ENCODE measurements at regions not wholly inside any gene's neighbourhood (a gene's known extent, or its start where the extent isn't known, plus 50 kb on each side); places are given as distances from the start of the nearest gene placed in this dataset.
A peak's percentile ranks its signal among the peaks of the same experiment; 100 is the strongest.

DNA sequence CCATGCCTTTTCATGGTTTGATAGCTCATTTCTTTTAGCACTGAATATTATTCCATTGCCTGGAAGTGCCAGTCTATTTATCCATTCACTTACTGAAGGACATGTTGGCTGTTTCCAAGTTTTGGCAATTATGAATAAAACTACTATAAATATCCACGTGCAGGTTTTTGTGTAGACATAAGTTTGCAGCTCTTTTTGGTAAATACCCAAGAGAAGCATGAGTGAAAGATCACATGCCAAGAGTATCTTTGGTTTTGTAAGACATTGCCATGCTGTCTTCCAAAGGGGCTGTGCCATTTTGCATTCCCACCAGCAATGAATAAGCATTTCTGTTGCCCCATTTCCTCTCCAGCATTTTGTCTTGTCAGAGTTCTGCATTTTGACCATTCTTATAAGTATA is 120.9 kb downstream of the MANEA start:
- no peak overlapping the region for H3K14ac ChIP-seq (ENCODE audit: low read length)
- no CpG with 5 or more reads among the region's 1 CpG for WGBS, 2 donors (ENCODE audit: extremely low coverage in 2 of 2, insufficient read length in 2 of 2, insufficient replicate concordance in 1 of 2)
- no peak overlapping the region for H4K8ac ChIP-seq (ENCODE audit: low read depth, low read length)

DNA sequence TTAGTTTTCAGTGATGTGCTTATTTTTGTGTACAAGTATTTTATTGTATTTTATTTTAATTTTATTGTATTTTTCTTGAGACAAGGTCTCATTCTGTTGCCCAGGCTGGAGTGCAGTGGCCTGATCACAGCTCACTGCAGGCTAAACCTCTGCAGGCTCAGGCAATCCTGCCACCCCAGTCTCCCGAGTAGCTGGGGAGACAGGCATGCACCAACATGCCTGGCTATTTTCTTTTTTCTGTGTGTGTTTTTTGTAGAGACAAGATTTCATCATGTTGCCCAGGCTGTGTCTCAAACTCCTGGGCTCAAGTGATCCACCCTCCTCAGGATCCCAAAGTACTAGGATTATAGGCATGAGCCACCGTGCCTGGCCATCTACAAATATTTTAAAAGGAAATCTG is 146.3 kb downstream of the MANEA start:
- no peak overlapping the region for H3K14ac ChIP-seq (ENCODE audit: low read length)

More for the DNA sequence above, 120.9 kb downstream of the MANEA start:
- Histone ChIP-seq H2AFZ (ENCODE audit: low read length) (no peak overlapping the region), H3K4me3 (ENCODE audit: low read length in 2 of 2) (no peak overlapping the region), H3K36me3 (replicated peaks in 1 of 2; ENCODE audit: control insufficient read depth in 2 of 2, insufficient read depth in 2 of 2, low read length in 2 of 2) (no peaks in the 10 kb centered on the region), H3K4ac (ENCODE audit: low read length) (no peak overlapping the region), H3K79me1 (ENCODE audit: low read depth, low read length) (no peaks in the 10 kb centered on the region), H2BK15ac (ENCODE audit: low read length) (no peak overlapping the region), H3K18ac (ENCODE audit: low read length) (no peak overlapping the region), H3K4me1 (ENCODE audit: control insufficient read depth in 2 of 2, insufficient read depth in 1 of 2, low read depth in 1 of 2, low read length in 2 of 2) (no peaks in the 10 kb centered on the region), H3K9me3 (replicated peaks in 1 of 2; ENCODE audit: control insufficient read depth in 2 of 2, insufficient read depth in 1 of 2, low read depth in 1 of 2, low read length in 2 of 2) (no peaks in the 10 kb centered on the region), H2BK120ac (ENCODE audit: low read depth, low read length) (no peak overlapping the region), H3K27ac (replicated peaks; ENCODE audit: low read length) (no peak overlapping the region), H3K9ac (ENCODE audit: low read depth, low read length, poor library complexity) (no peak overlapping the region), H3K4me2 (ENCODE audit: insufficient read depth, low read length, poor library complexity, severe bottlenecking) (no peak overlapping the region), H2BK5ac (ENCODE audit: low read length) (no peak overlapping the region), H3K27me3 (ENCODE audit: control insufficient read depth in 3 of 3, insufficient read depth in 3 of 3, low read depth in 1 of 3, low read length in 3 of 3) (no peaks in the 10 kb centered on the region), H3K23ac (ENCODE audit: low read depth, low read length, poor library complexity) (no peak overlapping the region), H2AK5ac (ENCODE audit: low read depth, low read length) (no peak overlapping the region), H2BK12ac (ENCODE audit: low read length) (no peak overlapping the region), H4K91ac (ENCODE audit: low read depth, low read length, poor library complexity) (no peak overlapping the region)
- DNase-seq (ENCODE audit: low spot score), result no peak

DNA sequence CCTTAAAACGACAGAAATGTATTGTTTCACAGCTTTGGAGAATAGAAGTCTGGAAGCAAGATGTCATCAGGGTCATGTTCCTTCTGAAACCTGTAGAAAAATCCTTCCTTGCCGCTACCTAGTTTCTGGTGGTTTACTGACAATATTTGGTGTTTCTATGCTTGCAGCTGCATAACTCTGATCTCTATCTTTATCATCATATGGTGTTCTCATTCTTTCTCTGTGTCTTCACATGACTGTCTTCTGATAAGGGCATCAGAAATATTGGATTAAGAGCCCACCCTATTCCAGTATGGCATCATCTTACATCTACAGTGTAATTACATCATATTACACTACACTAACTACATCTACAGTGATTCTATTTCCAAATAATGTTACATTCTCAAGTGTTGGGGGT is 148.0 kb downstream of the MANEA start:
- no CpG with 5 or more reads among the region's 2 CpGs for WGBS, 2 donors (ENCODE audit: extremely low coverage in 2 of 2, insufficient read length in 2 of 2, insufficient replicate concordance in 1 of 2)
- Histone ChIP-seq H4K91ac (ENCODE audit: low read depth, low read length, poor library complexity) (no peak overlapping the region), H2AK5ac (ENCODE audit: low read depth, low read length) (no peak overlapping the region), H2BK5ac (ENCODE audit: low read length) (no peak overlapping the region), H3K4me2 (ENCODE audit: insufficient read depth, low read length, poor library complexity, severe bottlenecking) (no peak overlapping the region), H2BK12ac (ENCODE audit: low read length) (no peak overlapping the region), H3K36me3 (replicated peaks in 1 of 2; ENCODE audit: control insufficient read depth in 2 of 2, insufficient read depth in 2 of 2, low read length in 2 of 2) (no peaks in the 10 kb centered on the region), H4K8ac (ENCODE audit: low read depth, low read length) (no peak overlapping the region), H3K4me1 (ENCODE audit: control insufficient read depth in 2 of 2, insufficient read depth in 1 of 2, low read depth in 1 of 2, low read length in 2 of 2) (no peaks in the 10 kb centered on the region), H3K18ac (ENCODE audit: low read length) (no peak overlapping the region), H3K79me1 (ENCODE audit: low read depth, low read length) (no peaks in the 10 kb centered on the region), H3K4ac (ENCODE audit: low read length) (no peak overlapping the region), H3K27ac (replicated peaks; ENCODE audit: low read length) (no peak overlapping the region), H3K4me3 (ENCODE audit: low read length in 2 of 2) (no peak overlapping the region), H3K27me3 (ENCODE audit: control insufficient read depth in 3 of 3, insufficient read depth in 3 of 3, low read depth in 1 of 3, low read length in 3 of 3) (no peaks in the 10 kb centered on the region), H3K9ac (ENCODE audit: low read depth, low read length, poor library complexity) (no peak overlapping the region), H3K23ac (ENCODE audit: low read depth, low read length, poor library complexity) (no peak overlapping the region), H3K9me3 (replicated peaks in 1 of 2; ENCODE audit: control insufficient read depth in 2 of 2, insufficient read depth in 1 of 2, low read depth in 1 of 2, low read length in 2 of 2) (no peaks in the 10 kb centered on the region), H2BK120ac (ENCODE audit: low read depth, low read length) (no peak overlapping the region), H3K14ac (ENCODE audit: low read length) (no peak overlapping the region), H2AFZ (ENCODE audit: low read length) (no peak overlapping the region), H2BK15ac (ENCODE audit: low read length) (no peak overlapping the region)
- DNase-seq (ENCODE audit: low spot score), result no peak

More for the DNA sequence above, 146.3 kb downstream of the MANEA start:
- no peak for DNase-seq (ENCODE audit: low spot score)
- Histone ChIP-seq H3K9ac (ENCODE audit: low read depth, low read length, poor library complexity) (no peak overlapping the region), H2BK12ac (ENCODE audit: low read length) (no peak overlapping the region), H2AK5ac (ENCODE audit: low read depth, low read length) (no peak overlapping the region), H3K18ac (ENCODE audit: low read length) (no peak overlapping the region), H4K8ac (ENCODE audit: low read depth, low read length) (no peak overlapping the region), H3K4me2 (ENCODE audit: insufficient read depth, low read length, poor library complexity, severe bottlenecking) (no peak overlapping the region), H3K79me1 (ENCODE audit: low read depth, low read length) (no peaks in the 10 kb centered on the region), H3K23ac (ENCODE audit: low read depth, low read length, poor library complexity) (no peak overlapping the region), H3K9me3 (replicated peaks in 1 of 2; ENCODE audit: control insufficient read depth in 2 of 2, insufficient read depth in 1 of 2, low read depth in 1 of 2, low read length in 2 of 2) (no peaks in the 10 kb centered on the region), H2BK120ac (ENCODE audit: low read depth, low read length) (no peak overlapping the region), H3K27ac (replicated peaks; ENCODE audit: low read length) (no peak overlapping the region), H3K4me3 (ENCODE audit: low read length in 2 of 2) (no peak overlapping the region), H4K91ac (ENCODE audit: low read depth, low read length, poor library complexity) (no peak overlapping the region), H3K27me3 (ENCODE audit: control insufficient read depth in 3 of 3, insufficient read depth in 3 of 3, low read depth in 1 of 3, low read length in 3 of 3) (no peaks in the 10 kb centered on the region), H2BK5ac (ENCODE audit: low read length) (no peak overlapping the region), H3K4ac (ENCODE audit: low read length) (no peak overlapping the region), H2BK15ac (ENCODE audit: low read length) (no peak overlapping the region), H2AFZ (ENCODE audit: low read length) (peak overlapping the region; percentile 59), H3K36me3 (replicated peaks in 1 of 2; ENCODE audit: control insufficient read depth in 2 of 2, insufficient read depth in 2 of 2, low read length in 2 of 2) (no peaks in the 10 kb centered on the region), H3K4me1 (ENCODE audit: control insufficient read depth in 2 of 2, insufficient read depth in 1 of 2, low read depth in 1 of 2, low read length in 2 of 2) (no peaks in the 10 kb centered on the region)
- WGBS, 2 donors (ENCODE audit: extremely low coverage in 2 of 2, insufficient read length in 2 of 2, insufficient replicate concordance in 1 of 2), result no CpG with 5 or more reads among the region's 2 CpGs

DNA sequence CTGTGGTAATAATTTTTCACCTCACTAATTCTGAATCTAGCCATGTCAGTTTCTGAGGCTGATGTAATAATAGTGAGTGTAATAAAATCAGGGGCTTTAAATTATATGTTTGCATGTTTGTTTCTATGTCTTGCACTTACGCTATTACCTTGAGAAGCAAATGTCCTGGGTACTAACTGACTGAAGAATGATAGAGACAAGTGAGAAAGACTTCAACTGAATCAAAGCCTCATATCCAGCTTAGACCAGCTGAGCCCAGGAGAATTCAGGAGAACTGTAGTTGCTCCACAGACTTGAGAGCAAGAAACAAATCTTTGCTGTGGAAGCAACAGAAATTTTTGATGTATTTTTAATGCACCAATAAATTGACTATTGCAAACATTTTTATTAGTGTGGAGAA is 162.8 kb downstream of the MANEA start:
- no peaks in the 10 kb centered on the region for H3K9me3 ChIP-seq (replicated peaks in 1 of 2; ENCODE audit: control insufficient read depth in 2 of 2, insufficient read depth in 1 of 2, low read depth in 1 of 2, low read length in 2 of 2)
- no peak overlapping the region for H2BK5ac ChIP-seq (ENCODE audit: low read length)
- no peak overlapping the region for H3K4me3 ChIP-seq (ENCODE audit: low read length in 2 of 2)
- H3K4me1 ChIP-seq (ENCODE audit: control insufficient read depth in 2 of 2, insufficient read depth in 1 of 2, low read depth in 1 of 2, low read length in 2 of 2), result no peaks in the 10 kb centered on the region
- H3K79me1 ChIP-seq (ENCODE audit: low read depth, low read length), result no peaks in the 10 kb centered on the region
- no peak overlapping the region for H4K8ac ChIP-seq (ENCODE audit: low read depth, low read length)
- H3K14ac ChIP-seq (ENCODE audit: low read length), result no peak overlapping the region
- no peak overlapping the region for H2BK120ac ChIP-seq (ENCODE audit: low read depth, low read length)
- H3K4me2 ChIP-seq (ENCODE audit: insufficient read depth, low read length, poor library complexity, severe bottlenecking), result no peak overlapping the region
- H3K36me3 ChIP-seq (replicated peaks in 1 of 2; ENCODE audit: control insufficient read depth in 2 of 2, insufficient read depth in 2 of 2, low read length in 2 of 2), result no peaks in the 10 kb centered on the region
- WGBS, 2 donors (ENCODE audit: extremely low coverage in 2 of 2, insufficient read length in 2 of 2, insufficient replicate concordance in 1 of 2), result no CpG with 5 or more reads among the region's 1 CpG
- no peak overlapping the region for H3K23ac ChIP-seq (ENCODE audit: low read depth, low read length, poor library complexity)
- H2AK5ac ChIP-seq (ENCODE audit: low read depth, low read length), result no peak overlapping the region
- H3K4ac ChIP-seq (ENCODE audit: low read length), result no peak overlapping the region
- no peak overlapping the region for H3K27ac ChIP-seq (replicated peaks; ENCODE audit: low read length)
- no peak overlapping the region for H4K91ac ChIP-seq (ENCODE audit: low read depth, low read length, poor library complexity)
- no peak overlapping the region for H3K18ac ChIP-seq (ENCODE audit: low read length)
- H2BK15ac ChIP-seq (ENCODE audit: low read length), result no peak overlapping the region
- H2AFZ ChIP-seq (ENCODE audit: low read length), result no peak overlapping the region
- no peak for DNase-seq (ENCODE audit: low spot score)
- no peak overlapping the region for H2BK12ac ChIP-seq (ENCODE audit: low read length)
- no peaks in the 10 kb centered on the region for H3K27me3 ChIP-seq (ENCODE audit: control insufficient read depth in 3 of 3, insufficient read depth in 3 of 3, low read depth in 1 of 3, low read length in 3 of 3)
- no peak overlapping the region for H3K9ac ChIP-seq (ENCODE audit: low read depth, low read length, poor library complexity)
